ENCODE measurements at regions not wholly inside any gene's neighbourhood (a gene's known extent, or its start where the extent isn't known, plus 50 kb on each side); places are given as distances from the start of the nearest gene placed in this dataset.

DNA sequence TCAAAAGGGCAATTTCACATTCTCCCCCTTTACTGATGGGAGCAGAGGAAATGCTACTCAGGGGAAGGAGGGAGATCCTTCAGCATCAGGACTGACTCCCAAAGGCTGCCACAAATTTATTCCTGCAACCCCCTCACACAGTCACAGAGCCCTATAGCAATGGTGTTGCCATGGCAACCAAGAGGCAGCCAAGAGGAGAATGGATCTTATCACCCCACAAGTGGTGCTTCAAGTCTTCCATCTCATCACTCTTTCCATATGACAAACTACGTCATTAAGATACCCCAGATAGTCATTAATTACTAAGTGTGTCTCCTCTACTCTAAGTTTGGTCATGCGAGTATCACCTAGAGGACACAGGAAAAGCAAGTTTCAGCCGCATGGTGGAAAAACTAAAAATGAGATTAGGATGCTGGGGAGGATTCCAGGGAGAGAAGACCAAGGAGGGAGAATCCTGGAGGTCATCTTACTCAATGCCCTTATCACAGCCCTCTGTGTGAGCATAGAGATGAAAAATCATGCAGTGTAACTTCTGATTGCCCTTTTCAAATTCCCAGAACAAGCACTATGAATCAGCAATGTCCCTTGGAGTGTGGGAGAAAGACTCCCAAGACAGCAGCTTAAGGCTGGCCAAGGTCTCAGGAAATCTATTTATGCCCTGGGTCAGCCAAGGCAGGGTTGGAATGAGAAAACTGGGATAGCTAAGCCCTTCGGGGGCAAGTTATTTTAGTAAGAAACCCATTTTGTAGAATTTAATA lies 885.7 kb upstream of the KLHL29 start:
- TF ChIP-seq, protein P1, sequence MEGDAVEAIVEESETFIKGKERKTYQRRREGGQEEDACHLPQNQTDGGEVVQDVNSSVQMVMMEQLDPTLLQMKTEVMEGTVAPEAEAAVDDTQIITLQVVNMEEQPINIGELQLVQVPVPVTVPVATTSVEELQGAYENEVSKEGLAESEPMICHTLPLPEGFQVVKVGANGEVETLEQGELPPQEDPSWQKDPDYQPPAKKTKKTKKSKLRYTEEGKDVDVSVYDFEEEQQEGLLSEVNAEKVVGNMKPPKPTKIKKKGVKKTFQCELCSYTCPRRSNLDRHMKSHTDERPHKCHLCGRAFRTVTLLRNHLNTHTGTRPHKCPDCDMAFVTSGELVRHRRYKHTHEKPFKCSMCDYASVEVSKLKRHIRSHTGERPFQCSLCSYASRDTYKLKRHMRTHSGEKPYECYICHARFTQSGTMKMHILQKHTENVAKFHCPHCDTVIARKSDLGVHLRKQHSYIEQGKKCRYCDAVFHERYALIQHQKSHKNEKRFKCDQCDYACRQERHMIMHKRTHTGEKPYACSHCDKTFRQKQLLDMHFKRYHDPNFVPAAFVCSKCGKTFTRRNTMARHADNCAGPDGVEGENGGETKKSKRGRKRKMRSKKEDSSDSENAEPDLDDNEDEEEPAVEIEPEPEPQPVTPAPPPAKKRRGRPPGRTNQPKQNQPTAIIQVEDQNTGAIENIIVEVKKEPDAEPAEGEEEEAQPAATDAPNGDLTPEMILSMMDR (IDR thresholded peaks at IDR 0.05) = no peak
- peaks cover 0 to 50% (median 26%) of the 10 kb centered on the region in 4 donors for H3K4me1 ChIP-seq
- intact Hi-C loops (cut with DNase I; ENCODE audit: low total_unique reads) = no loop called here
- H3K27ac ChIP-seq = peak overlapping the region; percentile 76 to 77
- no peak overlapping the region for H3K4me3 ChIP-seq
- H3K9me3 ChIP-seq = no peaks in the 10 kb centered on the region
- H3K36me3 ChIP-seq = no peaks in the 10 kb centered on the region
- H3K27me3 ChIP-seq = no peaks in the 10 kb centered on the region
- DNase-seq = peak; percentile 68 to 87

GRCh38 chr2:22500555-22500935 lies 884.4 kb upstream of the KLHL29 start:
- H3K27ac ChIP-seq = peak overlapping the region; percentile 76 to 77
- no peaks in the 10 kb centered on the region for H3K27me3 ChIP-seq
- peaks cover 0 to 50% (median 26%) of the 10 kb centered on the region in 4 donors for H3K4me1 ChIP-seq
- H3K36me3 ChIP-seq = no peaks in the 10 kb centered on the region
- DNase-seq = no peak
- TF ChIP-seq, protein P1 (IDR thresholded peaks at IDR 0.05) = no peak
- H3K9me3 ChIP-seq = no peaks in the 10 kb centered on the region
- intact Hi-C loops (cut with DNase I; ENCODE audit: low total_unique reads) = no loop called here
- no peak overlapping the region for H3K4me3 ChIP-seq

DNA sequence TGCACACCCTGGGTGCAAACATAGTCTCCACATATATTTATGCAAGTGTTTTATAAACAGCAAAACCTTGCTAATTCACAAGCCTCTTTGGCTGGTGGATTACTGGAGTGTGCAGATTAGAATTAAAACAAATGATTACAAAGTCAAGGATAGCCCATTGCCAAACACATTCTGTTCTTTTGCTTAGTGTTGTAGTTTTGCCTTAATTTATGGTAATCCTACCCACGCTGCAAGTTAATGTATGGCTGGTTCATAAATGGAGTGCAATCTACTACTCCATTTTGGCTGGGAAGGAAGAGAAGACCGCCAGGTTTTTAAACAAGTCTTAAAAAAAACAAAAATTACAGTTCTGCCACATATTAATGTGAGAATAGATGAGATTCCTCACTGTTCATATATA lies 883.1 kb upstream of the KLHL29 start:
- Histone ChIP-seq H3K4me1 (peaks cover 0 to 48% (median 26%) of the 10 kb centered on the region in 4 donors), H3K27me3 (no peaks in the 10 kb centered on the region), H3K9me3 (no peaks in the 10 kb centered on the region), H3K4me3 (no peak overlapping the region), H3K27ac (peak overlapping the region; percentile 76 to 77), H3K36me3 (no peaks in the 10 kb centered on the region)
- TF ChIP-seq, protein P1 (IDR thresholded peaks at IDR 0.05) = no peak
- no peak for DNase-seq
- intact Hi-C loops (cut with DNase I; ENCODE audit: low total_unique reads) = no loop called here

- H3K4me1 ChIP-seq = peaks cover 0 to 6% (median 0%) of the 10 kb centered on the region in 4 donors
- no peaks in the 10 kb centered on the region for H3K36me3 ChIP-seq
- TF ChIP-seq, protein P1 (IDR thresholded peaks at IDR 0.05) = no peak
- DNase-seq = no peak
- no peak overlapping the region for H3K4me3 ChIP-seq
- no peaks in the 10 kb centered on the region for H3K9me3 ChIP-seq
- H3K27ac ChIP-seq = no peak overlapping the region
- intact Hi-C loops (cut with DNase I; ENCODE audit: low total_unique reads) = no loop called here
- H3K27me3 ChIP-seq = no peaks in the 10 kb centered on the region
These were observed 871.4 kb upstream of the KLHL29 start for GRCh38 chr2:22513563-22513962.

DNA sequence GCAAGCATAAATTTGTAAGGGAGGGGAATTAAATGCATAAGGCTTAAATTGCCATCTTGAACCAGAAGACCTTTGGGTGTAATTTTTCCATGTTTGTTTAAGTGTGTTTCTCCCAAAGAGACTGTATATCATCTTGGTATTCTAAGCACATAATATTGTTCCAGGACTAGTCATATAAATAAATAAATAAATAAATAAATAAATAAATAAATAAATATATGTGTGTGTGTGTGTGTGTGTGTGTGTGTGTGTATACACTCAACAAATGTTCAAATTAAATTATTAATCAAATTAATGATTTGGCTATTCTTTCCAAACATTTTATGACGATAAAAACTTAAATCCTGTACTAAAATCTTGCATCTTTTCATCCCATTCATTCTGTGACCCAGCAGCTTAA lies 867.8 kb upstream of the KLHL29 start:
- Histone ChIP-seq H3K27ac (no peak overlapping the region), H3K9me3 (no peaks in the 10 kb centered on the region), H3K4me3 (no peak overlapping the region), H3K4me1 (peaks cover 0 to 16% (median 0%) of the 10 kb centered on the region in 4 donors), H3K27me3 (no peaks in the 10 kb centered on the region), H3K36me3 (no peaks in the 10 kb centered on the region)
- TF ChIP-seq, protein P1 (IDR thresholded peaks at IDR 0.05) = no peak
- no peak for DNase-seq
- intact Hi-C loops (cut with DNase I; ENCODE audit: low total_unique reads) = no loop called here
